CD4-positive, alpha-beta T cell (primary cell): ENCODE measurements at regions not wholly inside any gene's neighbourhood (a gene's known extent, or its start where the extent isn't known, plus 50 kb on each side); places are given as distances from the start of the nearest gene placed in this dataset.

ENCODE experiments used
- ATAC-seq: fragments of 200-7000 bp; cut with Tn5 transposase; one replicate; pipeline ENCODE4 v1.10.0; 2022; ENCODE audit warnings: mild to moderate bottlenecking; ENCODE audit not compliant: poor library complexity
- CTCF ChIA-PET: fragments of 350-600 bp; sonication (Branson Sonifier 250); formaldehyde crosslinking; loops from one replicate; lab custom pipeline; 2021; ENCODE audit warnings: antibody characterized with exemption, inconsistent platforms; lab: Charles Lee
- POLR2A ChIA-PET: fragments of 350-600 bp; sonication (Branson Sonifier 250); formaldehyde crosslinking; loops from one replicate; lab custom pipeline; 2021; ENCODE audit warnings: antibody characterized with exemption, inconsistent platforms; lab: Charles Lee
- DNase-seq, 14 experiments: peaks; one replicate each; pipeline ENCODE4 v3.0.0-alpha.2; 2013 to 2020; ENCODE audit warnings: mixed read lengths in 2 of 14
- H3K27ac ChIP-seq, 2 donors: one replicate each; pipeline versions ENCODE4 v1.5.1 to v1.7.0; 2013; ENCODE audit warnings: low read length in 2 of 2, low read depth in 1 of 2, mild to moderate bottlenecking in 1 of 2
- H3K27me3 ChIP-seq, 2 experiments: 1 replicate in 1 of 2; 2 replicates in 1 of 2; pipeline versions ENCODE4 v1.6.1 to v1.7.0; 2013; ENCODE audit warnings: low read length in 2 of 2, control low read depth in 1 of 2, mild to moderate bottlenecking in 1 of 2, moderate library complexity in 1 of 2; ENCODE audit not compliant: insufficient read depth in 2 of 2, control insufficient read depth in 1 of 2
- H3K36me3 ChIP-seq: one replicate; pipeline ENCODE4 v1.6.1; 2013; ENCODE audit warnings: low read length, control low read depth; ENCODE audit not compliant: insufficient read depth
- H3K4me1 ChIP-seq: one replicate; pipeline ENCODE4 v1.6.1; 2013; ENCODE audit warnings: low read length, control low read depth; ENCODE audit not compliant: insufficient read depth
- H3K4me3 ChIP-seq: one replicate; pipeline ENCODE4 v1.5.1; 2013; ENCODE audit warnings: mild to moderate bottlenecking, low read length, moderate library complexity
- H3K9me3 ChIP-seq, 2 experiments: 1 replicate in 1 of 2; 2 replicates in 1 of 2; pipeline versions ENCODE4 v1.6.1 to v1.7.0; 2013; ENCODE audit warnings: low read length in 2 of 2, mild to moderate bottlenecking in 2 of 2, control low read depth in 1 of 2, moderate library complexity in 1 of 2; ENCODE audit not compliant: control insufficient read depth in 1 of 2, insufficient read depth in 1 of 2
- H3K27ac Mint-ChIP-seq: one replicate; pipeline ENCODE4 v1.8.0; 2020; ENCODE audit warnings: mixed read lengths
- H3K27me3 Mint-ChIP-seq: one replicate; pipeline ENCODE4 v1.8.0; 2021; ENCODE audit warnings: mixed read lengths
- H3K36me3 Mint-ChIP-seq: one replicate; pipeline ENCODE4 v1.8.0; 2021; ENCODE audit warnings: low read depth, mixed read lengths
- H3K4me1 Mint-ChIP-seq: one replicate; pipeline ENCODE4 v1.8.0; 2021; ENCODE audit warnings: low read depth, mixed read lengths
- H3K4me3 Mint-ChIP-seq: one replicate; pipeline ENCODE4 v1.8.0; 2020; ENCODE audit warnings: mild to moderate bottlenecking, mixed read lengths
- H3K9me3 Mint-ChIP-seq: one replicate; pipeline ENCODE4 v1.8.0; 2020; ENCODE audit warnings: mixed read lengths
- intact Hi-C, 2 experiments: fragments of 100-400 bp; cut with DNase I in 1 of 2; cut with micrococcal nuclease in 1 of 2; formaldehyde crosslinking; loops; one replicate each; pipeline versions ENCODE4 v1.15.1 to v1.9.0; 2023 to 2025; cut with DNase I, micrococcal nuclease
- TF ChIP-seq, protein P1 (sequence below): fragments of 200-600 bp; IDR thresholded peaks from one replicate; pipeline ENCODE4 v1.8.0; 2022; ENCODE audit warnings: antibody characterized with exemption, mild to moderate bottlenecking

DNA sequence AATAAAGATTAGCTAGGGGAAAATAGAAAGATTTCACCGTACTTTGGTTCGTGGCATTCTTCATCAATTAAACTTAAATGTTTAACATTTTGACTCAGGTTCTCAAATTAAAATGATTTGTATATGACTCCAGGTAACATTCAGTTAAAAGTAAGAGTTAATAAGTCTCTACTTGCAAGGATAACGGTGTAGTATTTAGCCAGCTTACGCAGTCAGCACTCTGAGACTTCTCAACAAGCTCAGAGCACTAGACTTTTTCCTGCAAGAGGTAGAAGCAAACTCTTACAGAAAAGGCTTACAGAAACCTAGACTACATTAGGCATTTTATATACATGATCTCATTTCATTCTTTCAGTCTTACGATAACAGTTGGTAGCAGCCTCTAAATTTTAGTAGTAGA, 96.4 kb upstream of the PPARGC1A start:
- peaks cover 7% of the 10 kb centered on the region for H3K9me3 Mint-ChIP-seq
- no peak for DNase-seq
- Histone ChIP-seq H3K27ac (no peak overlapping the region), H3K4me1 (no peaks in the 10 kb centered on the region), H3K4me3 (no peak overlapping the region), H3K27me3 (no peaks in the 10 kb centered on the region), H3K36me3 (no peaks in the 10 kb centered on the region), H3K9me3 (no peaks in the 10 kb centered on the region)
- no peaks in the 10 kb centered on the region for H3K4me1 Mint-ChIP-seq
- no peak overlapping the region for H3K4me3 Mint-ChIP-seq
- ChIA-PET POLR2A (no interaction called here), CTCF (no interaction called here)
- ATAC-seq = no peak
- H3K36me3 Mint-ChIP-seq = no peaks in the 10 kb centered on the region
- no peak overlapping the region for H3K27ac Mint-ChIP-seq
- intact Hi-C loops = no loop called here
- H3K27me3 Mint-ChIP-seq = no peaks in the 10 kb centered on the region
- TF ChIP-seq, protein P1, sequence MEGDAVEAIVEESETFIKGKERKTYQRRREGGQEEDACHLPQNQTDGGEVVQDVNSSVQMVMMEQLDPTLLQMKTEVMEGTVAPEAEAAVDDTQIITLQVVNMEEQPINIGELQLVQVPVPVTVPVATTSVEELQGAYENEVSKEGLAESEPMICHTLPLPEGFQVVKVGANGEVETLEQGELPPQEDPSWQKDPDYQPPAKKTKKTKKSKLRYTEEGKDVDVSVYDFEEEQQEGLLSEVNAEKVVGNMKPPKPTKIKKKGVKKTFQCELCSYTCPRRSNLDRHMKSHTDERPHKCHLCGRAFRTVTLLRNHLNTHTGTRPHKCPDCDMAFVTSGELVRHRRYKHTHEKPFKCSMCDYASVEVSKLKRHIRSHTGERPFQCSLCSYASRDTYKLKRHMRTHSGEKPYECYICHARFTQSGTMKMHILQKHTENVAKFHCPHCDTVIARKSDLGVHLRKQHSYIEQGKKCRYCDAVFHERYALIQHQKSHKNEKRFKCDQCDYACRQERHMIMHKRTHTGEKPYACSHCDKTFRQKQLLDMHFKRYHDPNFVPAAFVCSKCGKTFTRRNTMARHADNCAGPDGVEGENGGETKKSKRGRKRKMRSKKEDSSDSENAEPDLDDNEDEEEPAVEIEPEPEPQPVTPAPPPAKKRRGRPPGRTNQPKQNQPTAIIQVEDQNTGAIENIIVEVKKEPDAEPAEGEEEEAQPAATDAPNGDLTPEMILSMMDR = no peak

DNA sequence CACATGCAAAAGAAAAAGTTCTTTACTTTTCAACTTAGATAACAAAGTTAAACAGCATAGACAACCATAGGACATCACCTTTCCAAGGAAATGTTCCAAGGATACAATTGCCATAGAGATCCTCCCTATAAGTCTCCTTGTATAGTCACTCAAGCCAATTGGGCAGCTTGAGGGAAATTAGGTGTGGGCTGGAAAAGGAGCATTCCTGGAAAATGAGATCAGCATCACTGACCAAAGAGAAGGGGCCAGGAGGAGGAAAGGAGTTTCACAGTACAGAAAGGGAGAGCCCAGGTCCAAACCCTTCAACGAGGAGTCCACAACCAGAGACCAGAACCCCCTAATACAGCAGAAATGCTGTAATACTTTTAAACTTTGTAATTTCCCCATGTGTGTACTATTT, 91.5 kb upstream of the PPARGC1A start:
- CTCF ChIA-PET = no interaction called here
- no peak overlapping the region for H3K4me3 ChIP-seq
- H3K27me3 ChIP-seq = no peaks in the 10 kb centered on the region
- no peak overlapping the region for H3K27ac ChIP-seq
- Mint-ChIP-seq H3K27ac (no peak overlapping the region), H3K27me3 (no peaks in the 10 kb centered on the region), H3K9me3 (peaks cover 5% of the 10 kb centered on the region), H3K4me3 (no peak overlapping the region), H3K36me3 (no peaks in the 10 kb centered on the region), H3K4me1 (no peaks in the 10 kb centered on the region)
- DNase-seq = no peak
- TF ChIP-seq, protein P1 = no peak
- no peak for ATAC-seq
- POLR2A ChIA-PET = no interaction called here
- H3K36me3 ChIP-seq = no peaks in the 10 kb centered on the region
- H3K9me3 ChIP-seq = no peaks in the 10 kb centered on the region
- intact Hi-C loops = loop anchor here in 1 of 2 experiments (1.0 kb wide), 1 partner anchor 24 kb away; no protein-coding TSS in a partner anchor
- H3K4me1 ChIP-seq = no peaks in the 10 kb centered on the region

DNA sequence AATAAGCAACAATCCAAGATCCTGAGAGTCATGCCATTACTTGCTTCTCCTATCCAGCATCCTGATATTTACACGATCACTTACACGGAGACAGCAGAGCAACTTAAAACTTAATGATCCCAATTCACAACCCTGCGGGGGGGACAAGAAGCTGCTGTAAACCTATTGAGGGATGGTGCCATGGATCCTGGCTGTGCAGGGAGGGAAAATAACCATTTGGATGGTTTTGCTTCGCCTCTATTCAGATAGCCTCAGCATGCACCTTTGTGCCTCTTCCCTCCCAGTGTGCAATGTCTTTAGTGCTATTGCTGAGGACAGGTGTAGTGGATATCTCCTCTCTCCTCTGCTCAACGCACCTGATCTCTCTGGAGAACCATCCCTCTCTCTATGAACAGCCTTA, 89.7 kb upstream of the PPARGC1A start:
- Mint-ChIP-seq H3K9me3 (peaks cover 5% of the 10 kb centered on the region), H3K27ac (no peak overlapping the region), H3K4me3 (no peak overlapping the region), H3K4me1 (no peaks in the 10 kb centered on the region), H3K36me3 (no peaks in the 10 kb centered on the region), H3K27me3 (no peaks in the 10 kb centered on the region)
- ChIA-PET CTCF (no interaction called here), POLR2A (no interaction called here)
- ATAC-seq (no peak), DNase-seq (no peak)
- Histone ChIP-seq H3K27me3 (no peaks in the 10 kb centered on the region), H3K4me1 (no peaks in the 10 kb centered on the region), H3K4me3 (no peak overlapping the region), H3K27ac (no peak overlapping the region), H3K36me3 (no peaks in the 10 kb centered on the region), H3K9me3 (no peaks in the 10 kb centered on the region)
- intact Hi-C loops = no loop called here
- TF ChIP-seq, protein P1 = no peak
